K562 (cell line): ENCODE measurements at regions not wholly inside any gene's neighbourhood (a gene's known extent, or its start where the extent isn't known, plus 50 kb on each side); places are given as distances from the start of the nearest gene placed in this dataset.

Source experiments
- ATAC-seq: fragments of 200-7000 bp; cut with Tn5 transposase; 3 replicates; pipeline ENCODE4 v1.9.1; 2020; ENCODE audit warnings: moderate library complexity
- BruUV-seq: library from RNA; stranded (reverse); fragments of 400-500 nt; replicated peaks from 2 replicates; lab custom pipeline; 2021; lab: Mats Ljungman, UMichigan
- CTCF ChIA-PET: fragments of 300-600 bp; formaldehyde crosslinking; extraction: SDS; loops from one replicate; lab custom pipeline; 2021; ENCODE audit warnings: low intra/inter-chr PET ratio; lab: Yijun Ruan, JAX
- POLR2A ChIA-PET: fragments of 300-600, 350-650 bp; sonication (Branson Sonifier 250); formaldehyde crosslinking; extraction: SDS; loops from one replicate; lab custom pipeline; 2021; ENCODE audit warnings: antibody characterized with exemption, inconsistent platforms; lab: Yijun Ruan, JAX
- DNase-seq, 4 experiments: peaks; one replicate each; pipeline versions ENCODE4 v3.0.0 to v3.0.0-alpha.2; 2011 to 2018; ENCODE audit warnings: low spot score in 3 of 4, mixed read lengths in 3 of 4; ENCODE audit errors: extremely low read depth in 1 of 4
- FAIRE-seq: peaks from 2 replicates; lab custom pipeline; 2011; peaks lifted over from hg19 to GRCh38; lab: Jason Lieb, UNC
- H2AFZ ChIP-seq: 2 replicates; pipeline ENCODE4 v1.6.0; 2011; ENCODE audit warnings: low read depth, low read length, control low read depth, inconsistent platforms
- H3K27ac ChIP-seq: fragments of 200-600 bp; 3 replicates; pipeline ENCODE4 v1.8.0; 2011; ENCODE audit warnings: low read depth, mild to moderate bottlenecking, control low read depth, inconsistent platforms, low read length, moderate library complexity, mixed read lengths; ENCODE audit errors: extremely low read depth
- H3K27me3 ChIP-seq, 2 experiments: fragments of 300-600 bp in 1 of 2; 2 replicates in 1 of 2; 3 replicates in 1 of 2; pipeline versions ENCODE4 v1.6.0 to v1.8.0; 2011; ENCODE audit warnings: inconsistent platforms in 2 of 2, low read length in 2 of 2, mild to moderate bottlenecking in 1 of 2, mixed read lengths in 1 of 2, moderate library complexity in 1 of 2; ENCODE audit not compliant: control insufficient read depth in 2 of 2, insufficient read depth in 2 of 2
- H3K36me3 ChIP-seq: fragments of 300-600 bp; 3 replicates; pipeline ENCODE4 v1.8.0; 2011; ENCODE audit warnings: mild to moderate bottlenecking, low read length, inconsistent platforms; ENCODE audit not compliant: control insufficient read depth, insufficient read depth
- H3K4me1 ChIP-seq, 2 experiments: fragments of 200-600 bp in 1 of 2; replicated peaks in 1 of 2; 2 replicates in 1 of 2; 3 replicates in 1 of 2; pipeline versions ENCODE4 v1.5.1 to v1.8.0; 2011; ENCODE audit warnings: inconsistent platforms in 2 of 2, low read length in 2 of 2, mild to moderate bottlenecking in 1 of 2, mixed read lengths in 1 of 2, moderate library complexity in 1 of 2; ENCODE audit not compliant: control insufficient read depth in 2 of 2, insufficient read depth in 2 of 2
- H3K4me2 ChIP-seq: 2 replicates; pipeline ENCODE4 v1.6.1; 2011; ENCODE audit warnings: low read length, control low read depth, inconsistent platforms, mixed read lengths; ENCODE audit not compliant: insufficient read depth
- H3K4me3 ChIP-seq: fragments of 200-600 bp; sonication (generic), shearing (Covaris generic); 2 replicates; pipeline ENCODE4 v1.5.1; 2016; ENCODE audit warnings: control low read depth, inconsistent platforms
- H3K79me2 ChIP-seq: fragments of 200-600 bp; 3 replicates; pipeline ENCODE4 v1.8.0; 2011; ENCODE audit warnings: low read length, inconsistent platforms; ENCODE audit not compliant: control insufficient read depth, insufficient read depth
- H3K9ac ChIP-seq, 2 experiments: 2 replicates each; pipeline versions ENCODE4 v1.6.0 to v1.6.1; 2011; ENCODE audit warnings: low read depth in 2 of 2, low read length in 2 of 2, control low read depth in 1 of 2, inconsistent platforms in 1 of 2, mild to moderate bottlenecking in 1 of 2, mixed read lengths in 1 of 2; ENCODE audit not compliant: insufficient read depth in 1 of 2
- H3K9me1 ChIP-seq: one replicate; pipeline ENCODE4 v1.6.0; 2011; ENCODE audit warnings: inconsistent platforms, mild to moderate bottlenecking, low read length, moderate library complexity; ENCODE audit not compliant: control insufficient read depth, insufficient read depth
- H3K9me3 ChIP-seq: replicated peaks from 2 replicates; pipeline ENCODE4 v1.5.1; 2011; ENCODE audit warnings: low read depth, low read length, inconsistent platforms; ENCODE audit not compliant: control insufficient read depth, insufficient read depth
- H4K20me1 ChIP-seq: replicated peaks from 2 replicates; pipeline ENCODE4 v1.6.1; 2011; ENCODE audit warnings: low read length, inconsistent platforms, mixed read lengths; ENCODE audit not compliant: control insufficient read depth, insufficient read depth
- ATF1 ChIP-seq, 2 experiments: fragments of 450-650 bp in 1 of 2; IDR thresholded peaks; 2 replicates each; pipeline ENCODE4 v1.6.1; 2016; ENCODE audit warnings: missing compliant biosample characterization in 1 of 2, missing genetic modification characterization in 1 of 2
- CBFB ChIP-seq: sonication (generic); formaldehyde crosslinking; IDR thresholded peaks from 2 replicates; pipeline ENCODE4 v1.4.0; 2020; ENCODE audit warnings: mild to moderate bottlenecking, missing genetic modification reagents
- CEBPB ChIP-seq: fragments of 450-650 bp; IDR thresholded peaks from 2 replicates; pipeline ENCODE4 v1.6.1; 2016; ENCODE audit warnings: missing genetic modification characterization, missing compliant biosample characterization
- CREB3 ChIP-seq: fragments of 450-650 bp; conservative IDR thresholded peaks from 2 replicates; pipeline ENCODE4 v1.6.1; 2016; ENCODE audit warnings: missing genetic modification characterization, low read depth, mild to moderate bottlenecking, missing compliant biosample characterization, moderate library complexity
- ELF2 ChIP-seq: fragments of 250-450 bp; sonication (Bioruptor Pico); IDR thresholded peaks from 2 replicates; pipeline ENCODE4 v1.5.0; 2021; ENCODE audit warnings: mild to moderate bottlenecking
- EWSR1 ChIP-seq: fragments of 450-650 bp; IDR thresholded peaks from 2 replicates; pipeline ENCODE4 v1.6.1; 2018; ENCODE audit warnings: borderline replicate concordance, mild to moderate bottlenecking, low read depth, moderate library complexity; ENCODE audit not compliant: partially characterized antibody
- HCFC1 ChIP-seq: IDR thresholded peaks from 2 replicates; pipeline ENCODE4 v1.6.1; 2012; ENCODE audit warnings: low read depth, low read length, improper control_type of control experiment
- MAFK ChIP-seq: IDR thresholded peaks from 2 replicates; pipeline ENCODE4 v1.6.1; 2011; ENCODE audit warnings: low read length, improper control_type of control experiment
- PURB ChIP-seq: sonication (generic); formaldehyde crosslinking; IDR thresholded peaks from 2 replicates; pipeline ENCODE4 v1.9.0; 2021; ENCODE audit warnings: low read depth, mild to moderate bottlenecking, missing genetic modification reagents
- SIN3B ChIP-seq: fragments of 450-650 bp; IDR thresholded peaks from 2 replicates; pipeline ENCODE4 v1.6.1; 2017; ENCODE audit warnings: low read depth, mild to moderate bottlenecking, moderate library complexity
- SREBF2 ChIP-seq: sonication (generic); formaldehyde crosslinking; IDR thresholded peaks from 2 replicates; pipeline ENCODE4 v1.4.0; 2020; ENCODE audit warnings: mild to moderate bottlenecking, missing genetic modification reagents
- TAF9B ChIP-seq: fragments of 450-650 bp; IDR thresholded peaks from 2 replicates; pipeline ENCODE4 v1.6.1; 2018; ENCODE audit warnings: mild to moderate bottlenecking; ENCODE audit not compliant: partially characterized antibody
- TARDBP ChIP-seq: fragments of 450-650 bp; IDR thresholded peaks from 2 replicates; pipeline ENCODE4 v1.6.1; 2016
- TEAD2 ChIP-seq: fragments of 450-650 bp; IDR thresholded peaks from 2 replicates; pipeline ENCODE4 v1.6.1; 2016; ENCODE audit warnings: missing genetic modification characterization, control low read depth, missing compliant biosample characterization
- XRCC5 ChIP-seq: fragments of 200-400 bp; formaldehyde crosslinking; IDR thresholded peaks from 2 replicates; pipeline ENCODE4 v1.6.1; 2017; ENCODE audit warnings: low read depth, mild to moderate bottlenecking, low read length
- ZNF239 ChIP-seq: fragments of 250-450 bp; sonication (Bioruptor Pico); IDR thresholded peaks from 2 replicates; pipeline ENCODE4 v1.4.0; 2020; ENCODE audit warnings: mild to moderate bottlenecking
- ZNF778 ChIP-seq: fragments of 450-650 bp; formaldehyde crosslinking; IDR thresholded peaks from 2 replicates; pipeline ENCODE4 v1.4.0; 2020; ENCODE audit warnings: mild to moderate bottlenecking, moderate library complexity
- WGBS: fragments of 100-300 bp; shearing (Covaris generic); methylation state at CpG from one replicate; pipeline ENCODE4 v1.1.6; 2016; ENCODE audit warnings: low coverage, mixed read lengths; ENCODE audit not compliant: insufficient coverage; ENCODE audit errors: missing lambda C conversion rate; 5-methylcytosine and 5-hydroxymethylcytosine counted together
- in situ Hi-C: fragments of 300-500 bp; cut with MboI; formaldehyde crosslinking; loops from 4 replicates; pipeline ENCODE4 v1.15.0; 2018; ENCODE audit warnings: inconsistent platforms, mixed read lengths
- intact Hi-C: fragments of 100-400 bp; cut with micrococcal nuclease; formaldehyde crosslinking; loops from 2 replicates; pipeline ENCODE4 v1.14.2; 2022

- DNase-seq = no peak
- FAIRE-seq = no peak
- no peaks in the 10 kb centered on the region for H3K36me3 ChIP-seq
- H3K4me2 ChIP-seq = no peak overlapping the region
- no peak overlapping the region for H3K4me3 ChIP-seq
- no peak overlapping the region for H2AFZ ChIP-seq
- no peaks in the 10 kb centered on the region for H3K79me2 ChIP-seq
- H3K9ac ChIP-seq = no peak overlapping the region
- no peak overlapping the region for H3K27ac ChIP-seq
- ChIA-PET CTCF (no interaction called here), POLR2A (no interaction called here)
- H3K9me1 ChIP-seq = no peaks in the 10 kb centered on the region
- no peaks in the 10 kb centered on the region for H3K9me3 ChIP-seq
- no peaks in the 10 kb centered on the region for H3K4me1 ChIP-seq
- H3K27me3 ChIP-seq = no peaks in the 10 kb centered on the region
- in situ Hi-C loops = no loop called here
- no peak for ATAC-seq
- WGBS = 0% methylated on average over 5 of the region's 5 CpGs
- no TSS peak for BruUV-seq
- TF ChIP-seq MAFK (no peak), ZNF239 (CRISPR knock-in tag) (no peak), ZNF778 (no peak), ELF2 (CRISPR knock-in tag) (no peak), TEAD2 (tag) (no peak), ATF1 (CRISPR knock-in tag; IDR thresholded peaks at IDR 0.05) (no peak), ATF1 (tag; IDR thresholded peaks at IDR 0.05) (no peak), PURB (CRISPR knock-in tag) (no peak), CREB3 (tag) (no peak), CBFB (CRISPR knock-in tag) (no peak), SREBF2 (CRISPR knock-in tag) (no peak), TAF9B (no peak), SIN3B (no peak), CEBPB (no peak), XRCC5 (no peak), EWSR1 (no peak), TARDBP (no peak), HCFC1 (no peak)
- no peaks in the 10 kb centered on the region for H4K20me1 ChIP-seq
- intact Hi-C loops = no loop called here
These were observed 75.2 kb upstream of the F13A1 start for GRCh38 chr6:6395581-6396197.
